Loucy (cell line): ENCODE measurements at regions not wholly inside any gene's neighbourhood (a gene's known extent, or its start where the extent isn't known, plus 50 kb on each side); places are given as distances from the start of the nearest gene placed in this dataset.

Source experiments
- H2AFZ ChIP-seq: fragments of 200-600 bp; sonication (generic); 2 replicates; pipeline ENCODE4 v1.6.0; 2016; ENCODE audit warnings: antibody characterized with exemption, mild to moderate bottlenecking, low read length, moderate library complexity
- H3F3A ChIP-seq: fragments of 200-600 bp; 2 replicates; pipeline ENCODE4 v1.6.0; 2016; ENCODE audit warnings: antibody characterized with exemption, low read depth, mild to moderate bottlenecking
- H3K27me3 ChIP-seq: fragments of 200-600 bp; sonication (generic); 2 replicates; pipeline ENCODE4 v1.6.1; 2014; ENCODE audit warnings: low read length, mild to moderate bottlenecking; ENCODE audit not compliant: insufficient read depth, poor library complexity, severe bottlenecking
- H3K36me3 ChIP-seq: fragments of 200-600 bp; sonication (generic); 2 replicates; pipeline ENCODE4 v1.6.1; 2016; ENCODE audit warnings: low read length; ENCODE audit not compliant: insufficient read depth
- H3K4me1 ChIP-seq: fragments of 200-600 bp; sonication (generic); 2 replicates; pipeline ENCODE4 v1.5.1; 2014; ENCODE audit warnings: low read length, mild to moderate bottlenecking; ENCODE audit not compliant: insufficient read depth, poor library complexity, severe bottlenecking
- H3K4me2 ChIP-seq: fragments of 200-600 bp; sonication (generic); 2 replicates; pipeline ENCODE4 v1.6.0; 2014; ENCODE audit warnings: antibody characterized with exemption, low read length, low read depth, mild to moderate bottlenecking; ENCODE audit not compliant: poor library complexity, severe bottlenecking
- H3K4me3 ChIP-seq: fragments of 200-600 bp; sonication (generic); 2 replicates; pipeline ENCODE4 v1.5.1; 2014; ENCODE audit warnings: low read length, mild to moderate bottlenecking, mixed read lengths; ENCODE audit not compliant: poor library complexity, severe bottlenecking
- H3K79me2 ChIP-seq: fragments of 200-600 bp; sonication (generic); 2 replicates; pipeline ENCODE4 v1.6.1; 2014; ENCODE audit warnings: low read length; ENCODE audit not compliant: insufficient read depth
- H3K9ac ChIP-seq: fragments of 200-600 bp; sonication (generic); 2 replicates; pipeline ENCODE4 v1.6.0; 2014; ENCODE audit warnings: mild to moderate bottlenecking, low read depth, low read length, moderate library complexity; ENCODE audit not compliant: poor library complexity, severe bottlenecking
- H3K9me2 ChIP-seq: fragments of 200-600 bp; sonication (generic); replicated peaks from 2 replicates; pipeline ENCODE4 v1.6.1; 2016; ENCODE audit warnings: low read depth, low read length, mixed read lengths
- H3K9me3 ChIP-seq: fragments of 200-600 bp; sonication (generic); 2 replicates; pipeline ENCODE4 v1.6.1; 2014; ENCODE audit warnings: mild to moderate bottlenecking, antibody characterized with exemption, low read length, low read depth; ENCODE audit not compliant: insufficient read depth
- H4K20me1 ChIP-seq: fragments of 200-600 bp; sonication (generic); 2 replicates; pipeline ENCODE4 v1.6.0; 2014; ENCODE audit warnings: antibody characterized with exemption, low read length, mild to moderate bottlenecking; ENCODE audit not compliant: insufficient read depth, poor library complexity, severe bottlenecking
- EZH2phosphoT487 ChIP-seq: fragments of 200-600 bp; IDR thresholded peaks from 2 replicates; pipeline ENCODE4 v1.6.1; 2018; ENCODE audit warnings: antibody characterized with exemption, mild to moderate bottlenecking, moderate library complexity, borderline replicate concordance
- TF ChIP-seq, protein P1 (sequence below): fragments of 200-600 bp; sonication (generic); conservative IDR thresholded peaks from 2 replicates; pipeline ENCODE4 v1.5.1; 2014; ENCODE audit warnings: mild to moderate bottlenecking, antibody characterized with exemption, low read length

GRCh38 chr4:71243091-71243833, 95.6 kb upstream of the SLC4A4 start:
- no peaks in the 10 kb centered on the region for H3K27me3 ChIP-seq
- no peaks in the 10 kb centered on the region for H4K20me1 ChIP-seq
- no peak overlapping the region for H3K9ac ChIP-seq
- no peak for TF ChIP-seq EZH2phosphoT487
- TF ChIP-seq, protein P1, sequence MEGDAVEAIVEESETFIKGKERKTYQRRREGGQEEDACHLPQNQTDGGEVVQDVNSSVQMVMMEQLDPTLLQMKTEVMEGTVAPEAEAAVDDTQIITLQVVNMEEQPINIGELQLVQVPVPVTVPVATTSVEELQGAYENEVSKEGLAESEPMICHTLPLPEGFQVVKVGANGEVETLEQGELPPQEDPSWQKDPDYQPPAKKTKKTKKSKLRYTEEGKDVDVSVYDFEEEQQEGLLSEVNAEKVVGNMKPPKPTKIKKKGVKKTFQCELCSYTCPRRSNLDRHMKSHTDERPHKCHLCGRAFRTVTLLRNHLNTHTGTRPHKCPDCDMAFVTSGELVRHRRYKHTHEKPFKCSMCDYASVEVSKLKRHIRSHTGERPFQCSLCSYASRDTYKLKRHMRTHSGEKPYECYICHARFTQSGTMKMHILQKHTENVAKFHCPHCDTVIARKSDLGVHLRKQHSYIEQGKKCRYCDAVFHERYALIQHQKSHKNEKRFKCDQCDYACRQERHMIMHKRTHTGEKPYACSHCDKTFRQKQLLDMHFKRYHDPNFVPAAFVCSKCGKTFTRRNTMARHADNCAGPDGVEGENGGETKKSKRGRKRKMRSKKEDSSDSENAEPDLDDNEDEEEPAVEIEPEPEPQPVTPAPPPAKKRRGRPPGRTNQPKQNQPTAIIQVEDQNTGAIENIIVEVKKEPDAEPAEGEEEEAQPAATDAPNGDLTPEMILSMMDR = no peak
- H3K36me3 ChIP-seq = no peaks in the 10 kb centered on the region; the same call in 1 of the 2 replicates
- no peak overlapping the region for H2AFZ ChIP-seq
- no peaks in the 10 kb centered on the region for H3F3A ChIP-seq
- no peaks in the 10 kb centered on the region for H3K9me2 ChIP-seq
- no peak overlapping the region for H3K4me3 ChIP-seq
- no peaks in the 10 kb centered on the region; the same call in 1 of the 2 replicates for H3K79me2 ChIP-seq
- no peaks in the 10 kb centered on the region for H3K9me3 ChIP-seq
- H3K4me2 ChIP-seq = no peak overlapping the region
- peaks cover 17% of the 10 kb centered on the region for H3K4me1 ChIP-seq

DNA sequence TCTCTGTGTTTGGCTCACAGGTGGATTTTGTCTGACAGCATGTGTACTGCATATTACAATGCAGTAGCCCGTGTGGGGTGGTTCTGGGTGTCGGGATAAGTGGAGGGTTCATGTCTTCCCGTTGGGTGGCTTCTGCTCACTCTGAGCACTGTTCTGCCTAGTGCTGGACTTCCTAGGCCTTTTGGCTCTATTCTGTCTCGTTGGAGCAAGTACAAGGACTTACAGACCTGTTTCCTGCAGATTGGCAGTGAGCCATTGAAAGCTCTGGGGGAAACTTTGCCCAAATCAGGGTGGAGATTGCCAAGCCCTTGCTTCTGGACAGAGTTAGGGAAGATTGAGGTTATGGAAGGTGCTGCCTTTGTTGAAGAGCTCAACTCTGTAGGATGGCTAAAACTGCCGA, 91.1 kb upstream of the SLC4A4 start:
- H4K20me1 ChIP-seq = no peaks in the 10 kb centered on the region
- no peaks in the 10 kb centered on the region for H3K4me1 ChIP-seq
- no peaks in the 10 kb centered on the region for H3K27me3 ChIP-seq
- no peaks in the 10 kb centered on the region for H3K9me2 ChIP-seq
- H2AFZ ChIP-seq = no peak overlapping the region
- no peaks in the 10 kb centered on the region for H3K9me3 ChIP-seq
- no peak overlapping the region for H3K4me2 ChIP-seq
- H3K79me2 ChIP-seq = no peaks in the 10 kb centered on the region; the same call in 1 of the 2 replicates
- no peak for TF ChIP-seq EZH2phosphoT487
- H3K36me3 ChIP-seq = no peaks in the 10 kb centered on the region
- H3K9ac ChIP-seq = no peak overlapping the region
- no peak overlapping the region for H3K4me3 ChIP-seq
- no peaks in the 10 kb centered on the region for H3F3A ChIP-seq

DNA sequence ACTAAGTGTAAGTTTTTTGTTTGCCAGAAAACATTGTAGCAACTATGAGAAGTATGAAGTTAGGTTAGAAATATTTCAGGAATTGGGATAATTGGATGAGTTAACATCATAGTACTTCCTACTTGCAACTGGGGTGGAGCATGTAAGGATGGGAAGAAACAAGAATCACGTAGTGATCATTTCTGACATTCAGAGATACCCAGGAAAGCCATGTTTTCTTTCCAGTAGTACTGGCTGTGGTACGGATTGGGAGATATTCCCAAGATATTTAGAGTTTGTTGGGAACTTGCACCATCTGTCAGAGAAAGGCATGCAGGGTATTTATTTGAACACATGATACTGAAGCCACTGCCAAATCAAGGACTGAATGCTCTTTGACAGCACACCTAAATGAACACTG, 87.6 kb upstream of the SLC4A4 start:
- Histone ChIP-seq H3K9me2 (no peaks in the 10 kb centered on the region), H3K9me3 (no peaks in the 10 kb centered on the region), H3K4me1 (peaks cover 10% of the 10 kb centered on the region), H3K36me3 (peaks cover 16% of the 10 kb centered on the region; the same call in 1 of the 2 replicates), H3K27me3 (no peaks in the 10 kb centered on the region), H3F3A (no peaks in the 10 kb centered on the region), H3K79me2 (no peaks in the 10 kb centered on the region; the same call in 1 of the 2 replicates), H3K9ac (no peak overlapping the region), H3K4me2 (no peak overlapping the region), H4K20me1 (no peaks in the 10 kb centered on the region), H3K4me3 (no peak overlapping the region), H2AFZ (no peak overlapping the region)
- TF ChIP-seq, protein P1 = no peak
- no peak for TF ChIP-seq EZH2phosphoT487
